NCI-H748 (cell line): ENCODE measurements at regions not wholly inside any gene's neighbourhood (a gene's known extent, or its start where the extent isn't known, plus 50 kb on each side); places are given as distances from the start of the nearest gene placed in this dataset.

ENCODE experiments used
- DNase-seq: peaks from one replicate; lab custom pipeline; 2025; ENCODE audit not compliant: unreplicated experiment; lab: John Stamatoyannopoulos, UW

DNA sequence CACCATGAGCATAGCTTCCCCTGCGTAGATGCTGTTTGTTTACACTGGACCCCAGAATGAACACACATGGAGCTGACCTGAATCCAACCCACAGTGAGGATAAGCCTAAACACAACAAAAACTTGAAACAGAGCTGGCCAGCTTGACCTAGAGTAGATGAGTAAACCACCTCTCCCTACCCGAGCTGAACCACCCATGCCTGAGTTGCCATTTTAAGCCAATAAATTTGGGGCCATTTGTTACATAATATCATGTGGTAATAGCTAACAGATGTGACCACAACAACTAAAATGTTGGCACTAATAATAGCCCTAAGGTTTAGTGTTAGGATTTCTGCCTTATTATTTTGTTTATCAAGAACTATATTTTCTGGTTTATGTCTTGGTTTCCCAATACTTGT lies 103.2 kb upstream of the GRIK2 start:
- no peak for DNase-seq

DNA sequence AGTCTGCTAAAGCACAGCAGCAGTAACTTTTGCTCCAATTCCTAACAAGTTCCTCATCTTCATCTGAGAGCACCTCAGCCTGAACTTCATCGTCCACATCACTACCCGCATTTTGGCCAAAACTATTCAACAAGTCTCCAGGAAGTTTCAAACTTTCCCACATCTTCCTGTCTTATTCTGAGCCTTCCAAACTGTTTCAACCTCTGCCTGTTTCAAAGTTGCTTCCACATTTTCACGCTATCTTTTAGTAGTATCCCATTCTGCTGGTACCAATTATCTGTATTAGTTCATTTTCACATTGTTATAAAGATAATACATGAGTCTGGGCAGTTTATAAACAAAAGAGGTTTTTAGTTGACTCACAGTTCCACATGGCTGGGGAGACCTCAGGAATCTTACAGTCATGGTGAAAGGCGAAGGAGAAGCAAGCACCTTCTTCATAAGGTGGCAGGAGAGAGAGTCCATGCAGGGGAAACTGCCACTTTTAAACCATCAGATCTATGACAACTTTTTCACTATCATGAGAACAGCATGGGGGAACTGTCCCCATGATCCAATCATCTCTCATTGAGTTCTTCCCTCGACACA lies 99.4 kb upstream of the GRIK2 start:
- no peak for DNase-seq

DNA sequence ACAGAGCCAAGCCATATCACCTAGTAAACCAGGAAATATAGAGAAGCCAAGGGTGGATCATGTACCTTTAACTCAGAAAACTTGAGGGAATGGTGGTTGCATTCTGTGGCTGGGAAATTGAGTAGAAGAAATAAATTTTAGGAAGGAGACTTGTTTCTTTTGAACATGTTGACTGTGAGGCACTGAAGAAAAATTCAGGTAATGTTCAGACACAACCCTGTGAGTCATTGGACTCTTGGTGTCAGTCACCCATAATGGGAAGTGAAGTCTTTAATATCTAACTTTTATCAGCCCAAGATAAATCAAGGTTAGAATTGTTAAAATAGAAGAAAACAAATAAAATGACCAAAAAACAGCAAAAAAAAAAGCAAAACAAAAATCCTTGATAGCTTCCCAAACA lies 98.8 kb upstream of the GRIK2 start:
- no peak for DNase-seq

DNA sequence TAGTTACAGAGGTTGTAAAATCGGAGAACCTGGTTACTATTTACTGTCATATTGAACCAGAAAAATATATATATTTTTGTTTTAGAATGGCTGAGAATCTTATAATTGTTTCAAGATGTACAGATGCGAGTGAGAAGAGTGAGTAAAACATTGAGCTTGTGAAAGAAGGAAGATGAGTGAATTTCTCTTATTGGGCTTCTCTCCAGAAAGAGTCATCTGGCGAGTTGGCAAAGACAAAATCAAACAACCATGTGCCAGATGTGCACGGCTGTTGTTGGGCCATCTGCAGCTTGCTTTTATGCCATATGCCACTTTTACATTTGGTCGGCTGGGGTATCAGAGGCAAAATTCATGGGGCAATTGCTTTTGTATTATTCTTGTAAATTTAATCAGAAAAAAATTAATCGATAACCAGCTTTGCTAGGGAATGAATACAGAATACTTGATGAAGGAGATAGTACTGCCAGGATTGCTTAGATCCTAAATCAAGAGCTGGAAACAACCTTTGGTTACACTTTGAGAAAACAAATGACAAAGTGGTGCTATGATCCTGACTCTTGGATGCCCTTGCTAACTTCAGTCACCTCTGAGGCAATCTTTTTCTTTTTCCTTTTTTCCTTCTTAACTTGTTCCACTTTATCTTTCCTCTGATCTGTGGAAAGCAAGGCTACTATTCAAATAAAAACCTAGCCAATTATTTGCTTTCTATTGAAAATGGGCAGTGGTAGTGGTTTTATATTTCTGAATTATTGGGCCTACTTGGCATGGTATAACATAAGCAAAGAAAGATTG lies 97.1 kb upstream of the GRIK2 start:
- DNase-seq: no peak

DNA sequence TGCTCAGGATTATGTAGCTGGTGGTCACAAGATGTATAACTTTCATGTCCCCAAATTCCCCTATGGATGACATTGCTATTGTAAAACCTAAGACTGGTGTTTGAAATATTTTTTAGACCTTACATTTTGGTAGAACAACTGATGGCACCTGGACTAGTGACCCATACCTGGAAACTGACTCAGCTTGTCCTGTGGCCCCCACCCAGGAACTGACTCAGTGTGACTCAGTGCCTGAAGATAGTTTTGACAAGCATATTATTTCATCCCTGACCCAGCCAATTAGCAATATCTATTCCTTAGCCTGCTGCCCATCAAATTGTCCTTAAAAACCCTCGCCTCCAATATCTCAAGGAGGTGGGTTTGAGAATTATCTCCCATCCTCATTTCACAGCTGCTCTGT lies 90.9 kb upstream of the GRIK2 start:
- DNase-seq: no peak

DNA sequence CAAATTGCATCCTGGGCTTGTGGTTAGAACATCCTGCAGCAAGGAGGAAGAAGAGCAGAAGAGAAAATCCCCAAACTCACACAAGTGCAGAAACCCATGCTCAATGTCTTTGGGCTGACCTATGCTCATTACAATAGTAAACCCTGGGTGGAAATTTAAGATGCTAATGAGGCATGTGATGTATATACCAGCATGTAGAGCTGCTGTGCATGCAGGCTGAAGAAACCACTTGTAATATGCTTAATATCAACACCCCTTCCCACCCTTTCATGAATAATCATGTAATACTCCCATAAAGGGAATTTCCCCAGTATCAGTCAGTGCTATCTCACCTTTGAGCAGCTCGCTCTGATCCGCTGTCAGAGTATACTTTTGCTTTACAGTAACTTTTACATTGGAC lies 90.0 kb upstream of the GRIK2 start:
- no peak for DNase-seq

DNA sequence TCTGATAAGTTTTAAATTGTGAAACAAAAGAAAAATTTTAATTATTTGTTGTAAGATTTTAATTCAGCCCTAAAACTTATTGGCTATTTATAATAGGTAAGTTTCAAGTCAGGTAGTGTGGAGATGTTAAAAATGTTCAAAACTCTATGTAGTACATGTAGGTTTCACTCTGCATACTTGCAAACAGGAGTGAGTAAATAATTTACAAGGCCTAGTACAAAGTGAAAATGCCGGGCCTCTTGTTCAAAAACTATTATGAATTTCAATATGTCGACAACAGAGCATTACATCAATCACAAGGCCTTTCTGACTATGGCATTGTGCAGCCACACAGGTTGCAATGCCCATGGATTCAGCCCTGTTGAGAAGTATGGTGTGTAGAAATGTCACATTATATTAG lies 80.9 kb upstream of the GRIK2 start:
- no peak for DNase-seq

DNA sequence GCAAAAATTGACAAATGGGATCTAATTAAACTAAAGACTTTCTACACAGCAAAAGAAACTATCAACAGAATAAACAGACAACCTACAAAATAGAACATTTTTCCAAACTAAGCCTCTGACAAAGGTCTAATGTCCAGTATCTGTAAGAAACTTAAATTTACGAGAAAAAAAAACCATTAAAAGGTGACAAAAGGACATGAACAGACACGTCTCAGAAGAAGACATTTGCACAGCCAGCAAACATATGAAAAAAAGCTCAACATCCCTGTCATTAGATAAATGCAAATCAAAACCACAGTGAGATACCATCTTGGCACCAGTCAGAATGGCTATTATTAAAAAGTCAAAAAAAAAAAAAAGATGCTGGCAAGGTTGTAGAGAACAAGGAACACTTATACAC lies 70.6 kb upstream of the GRIK2 start:
- no peak for DNase-seq

DNA sequence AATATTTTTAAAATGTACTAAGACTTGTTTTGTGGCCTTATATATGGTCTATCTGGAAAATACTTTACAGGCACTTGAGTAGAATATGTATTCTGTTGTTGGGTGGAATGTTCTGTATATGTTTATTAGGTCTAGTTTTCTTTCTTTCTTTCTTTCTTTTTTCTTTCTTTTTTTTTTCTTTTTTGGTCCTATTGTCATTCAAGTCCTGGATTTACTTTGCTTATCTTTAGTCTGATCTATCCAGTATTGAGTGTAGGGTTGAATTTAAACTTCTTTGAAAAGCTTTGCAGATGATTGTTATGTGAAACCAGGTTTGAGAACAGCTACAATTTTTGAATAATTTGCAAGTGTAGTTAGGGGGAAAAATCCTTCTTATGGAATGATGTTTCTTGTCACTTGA lies 67.1 kb upstream of the GRIK2 start:
- DNase-seq: no peak

DNA sequence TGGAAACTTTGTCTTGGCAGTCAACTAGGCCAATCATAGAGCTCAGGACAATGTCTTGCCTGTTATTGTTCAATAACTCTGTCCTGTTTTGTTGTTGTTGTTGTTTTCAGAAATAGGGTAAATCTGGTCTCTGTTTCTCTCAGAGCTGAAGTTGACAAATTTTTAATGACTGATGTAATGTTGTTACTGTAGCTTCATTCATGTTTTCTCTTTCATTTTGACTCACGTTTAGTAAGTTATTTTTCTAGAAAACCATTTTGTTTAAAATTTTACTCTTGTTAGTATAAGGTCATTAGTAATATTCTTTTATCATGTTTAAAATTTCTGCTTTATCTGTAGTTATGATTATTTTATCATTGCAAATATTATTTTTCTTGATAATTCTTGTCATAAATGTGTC lies 51.6 kb upstream of the GRIK2 start:
- DNase-seq: no peak
